Body of pancreas (tissue), 4 donors: ENCODE measurements at regions not wholly inside any gene's neighbourhood (a gene's known extent, or its start where the extent isn't known, plus 50 kb on each side); places are given as distances from the start of the nearest gene placed in this dataset.

ENCODE experiments used
- CTCF ChIP-seq, 7 experiments: fragments of 450-650 bp in 4 of 7; fragments of 200-600 bp in 3 of 7; sonication (generic) in 3 of 7; IDR thresholded peaks; one replicate each; pipeline ENCODE4 v1.5.1; 2016 to 2019; ENCODE audit warnings: antibody characterized with exemption in 7 of 7
- POLR2A ChIP-seq, 3 donors: fragments of 450-650 bp; IDR thresholded peaks; one replicate each; pipeline ENCODE4 v1.6.1; 2016; ENCODE audit warnings: antibody characterized with exemption in 3 of 3, mild to moderate bottlenecking in 2 of 3

DNA sequence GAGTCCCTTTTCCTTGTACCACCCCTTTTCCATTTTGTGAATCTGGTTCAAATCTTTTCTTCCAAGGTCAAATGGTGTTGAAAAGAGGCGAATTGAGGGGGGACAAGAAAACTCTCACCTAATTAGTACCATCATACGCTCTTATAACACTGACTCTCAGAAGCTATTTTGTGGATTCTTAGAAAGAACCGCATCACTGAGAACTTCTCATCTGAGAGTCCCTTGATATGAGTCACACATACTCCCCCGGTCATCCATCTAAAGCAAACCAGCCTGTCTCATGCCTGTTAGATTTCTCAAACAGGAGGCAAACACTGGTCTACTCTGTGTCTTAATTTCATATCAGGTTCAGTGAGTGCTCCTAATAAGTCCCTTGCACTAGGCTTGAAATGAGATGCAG, 76.5 kb upstream of the SPRED1 start:
- TF ChIP-seq CTCF (IDR thresholded peaks at IDR 0.05), result no peak
- no peak for TF ChIP-seq POLR2A (IDR thresholded peaks at IDR 0.05)
